ENCODE measurements at regions not wholly inside any gene's neighbourhood (a gene's known extent, or its start where the extent isn't known, plus 50 kb on each side); places are given as distances from the start of the nearest gene placed in this dataset.
"Not testable (repeated sequence)": the region's sequence is repeated elsewhere in the genome, so short reads cannot be mapped to it uniquely, and the experiment has no call there.

DNA sequence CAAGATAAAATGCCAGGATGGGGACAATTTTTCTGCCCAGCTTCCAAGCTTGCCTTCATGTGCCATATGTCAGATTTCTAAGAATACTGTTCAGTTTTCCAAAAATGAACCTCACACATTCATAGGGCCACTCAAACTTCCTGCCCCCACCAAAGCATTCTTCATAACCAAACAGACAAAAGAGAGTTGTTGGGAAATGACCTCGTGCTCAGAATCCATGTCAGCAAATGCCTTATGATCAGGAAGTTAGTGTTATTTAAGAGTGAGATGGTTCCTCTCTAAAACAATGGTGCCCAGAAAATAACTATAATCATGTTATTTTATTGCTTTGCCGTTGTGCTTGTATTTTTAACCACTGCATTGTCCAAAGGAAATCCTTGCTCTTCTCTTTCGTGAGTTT is 208.2 kb downstream of the ZNF608 start:
- Histone ChIP-seq H3K27ac (ENCODE audit: low read length) (no peak overlapping the region), H3K9me3 (ENCODE audit: control insufficient read depth, low read length) (no peaks in the 10 kb centered on the region), H3K4me3 (ENCODE audit: low read length) (no peak overlapping the region), H3K4me1 (ENCODE audit: control insufficient read depth, insufficient read depth, low read length) (peaks cover 5% of the 10 kb centered on the region), H3K27me3 (ENCODE audit: control insufficient read depth, insufficient read depth) (no peaks in the 10 kb centered on the region)
- WGBS: 57% methylated on average over 3 of the region's 3 CpGs
- ATAC-seq (no peak), DNase-seq (no peak)
- intact Hi-C loops (cut with DNase I): no loop called here

DNA sequence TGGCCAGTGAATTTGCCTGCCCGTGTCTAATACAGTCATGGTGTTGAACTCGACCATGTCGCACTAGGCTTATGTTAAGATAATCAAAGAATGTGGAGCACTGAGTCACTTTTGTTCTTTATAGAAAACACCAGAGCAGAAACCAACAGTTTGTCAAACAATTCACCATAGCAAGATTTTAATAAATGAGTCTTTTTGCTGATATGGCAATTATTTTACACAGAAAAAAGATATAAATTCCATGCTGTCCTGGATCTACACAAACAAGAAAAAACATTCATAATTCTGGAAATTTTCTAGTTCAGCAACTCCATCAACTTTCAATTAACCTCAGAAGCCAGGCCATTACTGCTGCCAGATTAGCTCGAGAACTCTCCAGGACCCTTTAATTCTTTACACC is 208.9 kb downstream of the ZNF608 start:
- ATAC-seq: no peak
- Histone ChIP-seq H3K27ac (ENCODE audit: low read length) (no peak overlapping the region), H3K4me1 (ENCODE audit: control insufficient read depth, insufficient read depth, low read length) (peaks cover 5% of the 10 kb centered on the region), H3K9me3 (ENCODE audit: control insufficient read depth, low read length) (no peaks in the 10 kb centered on the region), H3K27me3 (ENCODE audit: control insufficient read depth, insufficient read depth) (no peaks in the 10 kb centered on the region), H3K4me3 (ENCODE audit: low read length) (no peak overlapping the region)
- no peak for DNase-seq
- intact Hi-C loops (cut with DNase I): no loop called here
- 96% methylated on average over 4 of the region's 4 CpGs for WGBS

DNA sequence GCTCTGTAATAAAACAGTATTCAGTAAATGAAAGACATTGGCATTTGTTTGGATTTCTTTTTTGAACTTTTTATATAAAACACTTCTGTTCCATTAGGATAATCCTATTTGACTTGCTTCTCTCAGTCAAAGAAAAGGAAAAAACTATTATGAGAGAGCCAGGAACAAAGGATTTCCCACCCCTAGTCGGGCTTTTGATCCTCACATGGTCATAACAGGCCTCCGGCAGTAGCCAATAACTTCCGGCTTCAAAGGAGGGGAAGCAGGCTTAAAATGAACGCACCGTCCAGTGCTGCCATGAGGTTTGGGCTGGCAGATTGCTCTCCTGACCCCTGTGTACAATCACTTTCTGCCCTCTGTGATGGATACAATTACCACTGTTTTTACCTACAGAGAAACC is 209.3 kb downstream of the ZNF608 start:
- no peaks in the 10 kb centered on the region for H3K9me3 ChIP-seq (ENCODE audit: control insufficient read depth, low read length)
- ATAC-seq (no peak), DNase-seq (no peak)
- intact Hi-C loops (cut with DNase I): no loop called here
- no peak overlapping the region for H3K4me3 ChIP-seq (ENCODE audit: low read length)
- no peak overlapping the region for H3K27ac ChIP-seq (ENCODE audit: low read length)
- H3K27me3 ChIP-seq (ENCODE audit: control insufficient read depth, insufficient read depth): no peaks in the 10 kb centered on the region
- 74% methylated on average over 5 of the region's 5 CpGs for WGBS
- peaks cover 5% of the 10 kb centered on the region for H3K4me1 ChIP-seq (ENCODE audit: control insufficient read depth, insufficient read depth, low read length)

DNA sequence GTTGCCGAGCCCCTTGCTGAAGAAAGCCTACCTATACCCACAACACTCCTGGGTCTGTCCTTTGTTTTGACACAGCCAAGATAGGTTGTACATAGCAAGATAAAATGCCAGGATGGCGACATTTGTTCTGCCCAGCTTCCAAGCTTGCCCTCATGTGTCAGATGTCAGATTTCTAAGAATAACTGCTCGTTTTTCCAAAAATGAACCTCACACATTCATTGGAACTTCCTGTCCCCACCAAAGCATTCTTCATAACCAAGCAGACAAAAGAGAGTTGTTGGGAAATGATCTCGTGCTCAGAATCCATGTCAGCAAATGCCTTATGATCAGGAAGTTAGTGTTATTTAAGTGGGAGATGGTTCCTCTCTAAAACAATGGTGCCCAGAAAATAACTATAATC is 210.1 kb downstream of the ZNF608 start:
- no peaks in the 10 kb centered on the region for H3K9me3 ChIP-seq (ENCODE audit: control insufficient read depth, low read length)
- H3K27ac ChIP-seq (ENCODE audit: low read length): peak overlapping the region; percentile 30
- intact Hi-C loops (cut with DNase I): no loop called here

DNA sequence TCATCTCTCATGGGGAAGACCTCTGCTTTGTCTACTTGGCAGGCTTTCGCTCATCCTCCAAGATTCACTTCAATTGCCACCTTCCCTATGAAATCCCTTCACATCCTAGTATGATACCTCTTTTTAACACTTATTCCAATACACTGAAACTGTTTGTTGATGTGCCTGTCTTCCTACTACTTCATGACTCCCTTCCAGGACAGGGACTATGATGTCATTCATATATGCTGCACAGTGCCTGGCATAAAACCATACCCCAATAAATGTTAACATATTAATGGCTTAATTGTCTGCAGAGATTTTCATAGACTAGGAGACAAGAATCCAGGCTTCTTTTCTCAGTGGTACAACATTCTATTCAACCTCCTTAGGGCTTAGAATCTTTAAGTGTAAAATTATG is 215.5 kb downstream of the ZNF608 start:
- Histone ChIP-seq H3K9me3 (ENCODE audit: control insufficient read depth, low read length) (no peaks in the 10 kb centered on the region), H3K27ac (ENCODE audit: low read length) (no peak overlapping the region), H3K27me3 (ENCODE audit: control insufficient read depth, insufficient read depth) (no peaks in the 10 kb centered on the region), H3K4me3 (ENCODE audit: low read length) (no peak overlapping the region), H3K4me1 (ENCODE audit: control insufficient read depth, insufficient read depth, low read length) (no peaks in the 10 kb centered on the region)
- intact Hi-C loops (cut with DNase I): no loop called here
- DNase-seq (no peak), ATAC-seq (no peak)
- WGBS: 97% methylated on average over 1 of the region's 1 CpG

More for the DNA sequence above, 210.1 kb downstream of the ZNF608 start:
- DNase-seq (no peak), ATAC-seq (peak; percentile 36 to 81)
- Histone ChIP-seq H3K4me1 (ENCODE audit: control insufficient read depth, insufficient read depth, low read length) (peaks cover 5% of the 10 kb centered on the region), H3K27me3 (ENCODE audit: control insufficient read depth, insufficient read depth) (no peaks in the 10 kb centered on the region), H3K4me3 (ENCODE audit: low read length) (no peak overlapping the region)
- 43% methylated on average over 4 of the region's 4 CpGs for WGBS

DNA sequence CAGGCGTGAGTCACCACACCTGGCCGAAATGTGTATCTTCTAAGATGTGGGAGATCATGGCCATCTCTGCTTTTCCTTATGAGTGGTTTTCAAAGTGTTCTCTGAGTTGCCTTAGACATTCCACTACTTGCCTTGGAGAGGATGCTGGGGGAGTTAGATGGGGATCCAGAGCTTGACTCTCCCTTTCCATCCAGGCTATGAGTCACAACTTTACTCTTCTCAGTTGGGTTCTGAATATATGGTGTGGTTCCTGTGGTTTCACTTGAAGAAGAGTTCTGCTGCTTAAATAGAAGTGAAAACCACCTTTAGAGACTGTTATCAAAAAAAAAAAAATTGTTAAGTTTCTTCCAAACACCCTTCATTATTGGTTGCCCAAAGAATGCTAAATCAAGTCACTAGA is 217.6 kb downstream of the ZNF608 start:
- Histone ChIP-seq H3K4me3 (ENCODE audit: low read length) (no peak overlapping the region), H3K27ac (ENCODE audit: low read length) (no peak overlapping the region), H3K4me1 (ENCODE audit: control insufficient read depth, insufficient read depth, low read length) (no peaks in the 10 kb centered on the region), H3K27me3 (ENCODE audit: control insufficient read depth, insufficient read depth) (no peaks in the 10 kb centered on the region), H3K9me3 (ENCODE audit: control insufficient read depth, low read length) (no peaks in the 10 kb centered on the region)
- no peak for DNase-seq
- WGBS: 96% methylated on average over 2 of the region's 2 CpGs
- intact Hi-C loops (cut with DNase I): no loop called here
- no peak for ATAC-seq

DNA sequence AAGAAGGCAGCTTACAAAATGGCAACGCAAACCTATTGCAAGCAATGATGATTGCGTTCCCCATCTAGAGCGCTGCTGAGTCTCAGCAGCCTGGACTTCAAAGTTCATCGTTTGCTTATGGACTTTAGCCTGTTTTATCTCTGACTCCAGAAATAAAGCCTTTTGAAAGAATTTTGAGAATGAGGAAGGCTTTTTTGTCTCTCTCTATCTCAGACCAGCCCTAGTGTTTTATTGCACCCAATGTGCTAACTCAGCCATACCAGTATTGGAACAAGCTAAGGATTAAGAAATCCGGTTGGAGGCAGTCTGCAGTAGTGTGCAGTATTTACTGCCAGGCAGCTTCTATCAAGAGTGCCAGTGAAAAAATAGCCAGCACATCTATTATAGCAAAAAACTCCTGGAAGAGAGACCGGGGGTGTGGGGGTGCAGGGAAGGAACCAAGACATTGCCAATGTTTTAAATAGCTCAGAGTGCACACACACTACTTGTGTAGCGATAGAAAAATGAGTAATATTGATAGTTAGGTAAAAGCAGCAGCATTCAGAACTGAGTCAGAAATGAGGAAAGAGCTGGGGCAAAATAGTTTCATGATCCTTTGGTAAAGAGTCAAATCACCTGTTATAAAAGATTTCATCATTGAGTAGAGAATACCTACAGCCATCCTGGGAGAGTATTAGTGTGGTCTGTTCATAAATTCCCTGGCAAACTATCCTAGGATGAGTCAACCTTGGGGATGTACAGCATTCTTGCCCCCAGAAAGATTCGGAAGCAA is 219.0 kb downstream of the ZNF608 start:
- Histone ChIP-seq H3K27me3 (ENCODE audit: control insufficient read depth, insufficient read depth) (no peaks in the 10 kb centered on the region), H3K9me3 (ENCODE audit: control insufficient read depth, low read length) (no peaks in the 10 kb centered on the region), H3K4me3 (ENCODE audit: low read length) (no peak overlapping the region), H3K27ac (ENCODE audit: low read length) (no peak overlapping the region), H3K4me1 (ENCODE audit: control insufficient read depth, insufficient read depth, low read length) (no peaks in the 10 kb centered on the region)
- peak; percentile 51 to 68 for ATAC-seq
- WGBS: 63% methylated on average over 8 of the region's 8 CpGs
- intact Hi-C loops (cut with DNase I): no loop called here
- no peak for DNase-seq

DNA sequence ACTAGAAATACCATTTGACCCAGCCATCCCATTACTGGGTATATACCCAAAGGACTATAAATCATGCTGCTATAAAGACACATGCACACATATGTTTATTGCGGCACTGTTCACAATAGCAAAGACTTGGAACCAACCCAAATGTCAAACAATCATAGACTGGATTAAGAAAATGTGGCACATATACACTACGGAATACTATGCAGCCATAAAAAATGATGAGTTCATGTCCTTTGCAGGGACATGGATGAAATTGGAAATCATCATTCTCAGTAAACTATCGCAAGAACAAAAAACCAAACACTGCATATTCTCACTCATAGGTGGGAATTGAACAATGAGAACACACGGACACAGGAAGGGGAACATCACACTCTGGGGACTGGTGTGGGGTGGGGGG is 220.4 kb downstream of the ZNF608 start:
- DNase-seq; ATAC-seq; H3K9me3 ChIP-seq (ENCODE audit: control insufficient read depth, low read length); H3K27me3 ChIP-seq (ENCODE audit: control insufficient read depth, insufficient read depth); H3K4me1 ChIP-seq (ENCODE audit: control insufficient read depth, insufficient read depth, low read length); H3K27ac ChIP-seq (ENCODE audit: low read length); H3K4me3 ChIP-seq (ENCODE audit: low read length); intact Hi-C loops (cut with DNase I): not testable (repeated sequence)
- WGBS: 93% methylated on average over 4 of the region's 4 CpGs

DNA sequence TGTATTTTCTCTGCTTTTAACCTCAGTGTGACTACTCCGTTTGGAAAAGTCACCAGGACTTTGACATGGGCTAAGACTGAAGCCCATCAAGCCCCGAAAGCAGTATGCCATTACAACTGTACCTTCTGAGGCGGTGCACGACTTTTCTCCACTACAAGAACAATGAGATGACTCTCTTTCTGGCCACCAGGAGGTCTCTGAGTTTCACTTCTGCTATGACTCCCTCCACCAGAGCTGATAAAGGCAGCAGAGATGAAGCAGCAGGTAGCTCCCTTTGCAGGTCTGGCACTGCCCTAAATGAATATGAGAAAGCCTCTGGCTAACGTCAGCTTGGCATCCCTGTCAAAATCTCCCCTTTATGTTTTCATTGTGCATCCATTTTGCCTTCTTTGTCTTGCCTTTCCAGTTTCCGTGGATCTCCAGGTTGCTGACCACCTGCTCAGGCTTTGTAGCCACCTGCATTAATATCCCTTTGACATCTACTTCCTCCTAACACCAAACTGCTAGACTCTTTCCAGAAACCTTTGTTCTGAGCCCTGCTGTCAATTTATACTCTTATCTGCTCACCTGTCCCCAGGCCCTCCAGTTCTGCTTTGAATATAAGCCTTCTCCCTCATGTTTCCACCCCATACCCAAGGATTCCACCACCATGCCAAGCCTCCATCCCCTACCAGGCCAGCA is 221.7 kb downstream of the ZNF608 start:
- H3K4me1 ChIP-seq (ENCODE audit: control insufficient read depth, insufficient read depth, low read length): no peaks in the 10 kb centered on the region
- ATAC-seq (no peak), DNase-seq (no peak)
- H3K9me3 ChIP-seq (ENCODE audit: control insufficient read depth, low read length): no peaks in the 10 kb centered on the region
- intact Hi-C loops (cut with DNase I): no loop called here
- H3K4me3 ChIP-seq (ENCODE audit: low read length): no peak overlapping the region
- H3K27me3 ChIP-seq (ENCODE audit: control insufficient read depth, insufficient read depth): no peaks in the 10 kb centered on the region
- WGBS: 94% methylated on average over 6 of the region's 6 CpGs
- H3K27ac ChIP-seq (ENCODE audit: low read length): no peak overlapping the region

DNA sequence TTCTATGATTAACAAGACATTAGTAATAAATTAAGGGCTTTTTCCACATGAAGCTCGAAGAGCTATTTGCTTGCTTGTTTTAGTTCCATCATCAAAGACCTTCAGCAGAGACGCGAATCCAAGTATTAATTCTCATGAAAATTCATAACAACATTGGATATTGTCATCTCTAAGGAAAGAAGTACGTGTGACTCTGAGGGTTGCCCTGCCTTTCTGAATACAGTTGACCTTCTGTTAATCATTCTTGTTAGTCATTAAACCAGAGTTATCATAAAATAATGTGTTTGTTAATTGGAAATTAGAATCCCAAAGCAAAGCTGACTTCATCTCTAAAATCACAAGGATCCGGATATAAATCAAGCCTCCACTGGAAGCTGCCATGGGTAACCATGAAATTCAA is 222.5 kb downstream of the ZNF608 start:
- intact Hi-C loops (cut with DNase I): no loop called here
- Histone ChIP-seq H3K4me1 (ENCODE audit: control insufficient read depth, insufficient read depth, low read length) (no peaks in the 10 kb centered on the region), H3K9me3 (ENCODE audit: control insufficient read depth, low read length) (no peaks in the 10 kb centered on the region), H3K27me3 (ENCODE audit: control insufficient read depth, insufficient read depth) (no peaks in the 10 kb centered on the region), H3K4me3 (ENCODE audit: low read length) (no peak overlapping the region), H3K27ac (ENCODE audit: low read length) (no peak overlapping the region)
- DNase-seq: no peak
- 93% methylated on average over 5 of the region's 5 CpGs for WGBS
- ATAC-seq: no peak

DNA sequence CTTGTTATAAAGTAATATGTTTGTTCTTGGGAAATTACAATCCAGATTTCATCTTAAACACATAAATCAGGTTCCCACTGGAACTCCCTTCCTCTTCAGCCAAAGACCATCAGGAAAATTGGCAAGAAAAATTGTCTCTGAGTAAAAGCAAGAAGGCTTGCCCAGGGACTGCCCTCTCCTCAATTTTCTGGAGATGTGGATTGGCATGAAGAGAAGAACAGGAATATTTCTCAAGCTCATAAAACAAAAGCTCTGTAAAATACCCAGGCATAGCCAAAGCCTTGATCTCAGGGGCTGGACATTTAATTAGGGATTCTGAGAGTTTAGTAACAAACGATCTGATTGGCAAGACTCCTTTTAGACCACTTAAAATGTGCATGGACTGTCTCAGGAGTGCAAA is 223.4 kb downstream of the ZNF608 start:
- H3K4me3 ChIP-seq (ENCODE audit: low read length): no peak overlapping the region
- DNase-seq (no peak), ATAC-seq (no peak)
- H3K9me3 ChIP-seq (ENCODE audit: control insufficient read depth, low read length): no peaks in the 10 kb centered on the region
- no peaks in the 10 kb centered on the region for H3K4me1 ChIP-seq (ENCODE audit: control insufficient read depth, insufficient read depth, low read length)
- WGBS: 49% methylated on average over 1 of the region's 1 CpG
- H3K27me3 ChIP-seq (ENCODE audit: control insufficient read depth, insufficient read depth): no peaks in the 10 kb centered on the region
- no peak overlapping the region for H3K27ac ChIP-seq (ENCODE audit: low read length)
- intact Hi-C loops (cut with DNase I): no loop called here

Data from right cardiac atrium (tissue), 5 donors.